HEK293T (cell line): ENCODE measurements at regions not wholly inside any gene's neighbourhood (a gene's known extent, or its start where the extent isn't known, plus 50 kb on each side); places are given as distances from the start of the nearest gene placed in this dataset.

Source experiments
- CTCF ChIA-PET: fragments of 350-600 bp; formaldehyde crosslinking; extraction: SDS; loops from one replicate; lab custom pipeline; 2021; ENCODE audit warnings: antibody characterized with exemption, inconsistent platforms; lab: Yijun Ruan, JAX
- POLR2A ChIA-PET: fragments of 350-600 bp; formaldehyde crosslinking; extraction: SDS; loops from one replicate; lab custom pipeline; 2020; ENCODE audit warnings: antibody characterized with exemption, inconsistent platforms; lab: Yijun Ruan, JAX
- DNase-seq: peaks from one replicate; pipeline ENCODE4 v3.0.0; 2012; ENCODE audit warnings: mixed read lengths; ENCODE audit errors: extremely low spot score
- ARNT ChIP-seq: fragments of 450-650 bp; IDR thresholded peaks from 2 replicates; pipeline ENCODE4 v1.6.1; 2017; ENCODE audit warnings: mild to moderate bottlenecking
- BHLHE40 ChIP-seq: fragments of 450-650 bp; IDR thresholded peaks from 2 replicates; pipeline ENCODE4 v1.6.1; 2016; ENCODE audit warnings: mild to moderate bottlenecking, moderate library complexity, borderline replicate concordance
- CTBP1 ChIP-seq: fragments of 450-650 bp; IDR thresholded peaks from 2 replicates; pipeline ENCODE4 v1.6.1; 2016; ENCODE audit warnings: borderline replicate concordance
- ELF4 ChIP-seq: fragments of 450-650 bp; IDR thresholded peaks from 2 replicates; pipeline ENCODE4 v1.6.1; 2017; ENCODE audit warnings: antibody characterized with exemption
- FOXA1 ChIP-seq: fragments of 450-650 bp; IDR thresholded peaks from 2 replicates; pipeline ENCODE4 v1.6.1; 2016; ENCODE audit warnings: mild to moderate bottlenecking
- FOXK2 ChIP-seq: fragments of 450-650 bp; IDR thresholded peaks from 2 replicates; pipeline ENCODE4 v1.6.1; 2016; ENCODE audit warnings: mild to moderate bottlenecking
- FOXM1 ChIP-seq: fragments of 450-650 bp; IDR thresholded peaks from 2 replicates; pipeline ENCODE4 v1.6.1; 2017; ENCODE audit warnings: mild to moderate bottlenecking, borderline replicate concordance
- HDGF ChIP-seq: fragments of 450-650 bp; IDR thresholded peaks from 2 replicates; pipeline ENCODE4 v1.6.1; 2017; ENCODE audit warnings: antibody characterized with exemption, borderline replicate concordance
- L3MBTL2 ChIP-seq: fragments of 450-650 bp; conservative IDR thresholded peaks from 2 replicates; pipeline ENCODE4 v1.6.1; 2016; ENCODE audit warnings: mild to moderate bottlenecking
- LEF1 ChIP-seq: fragments of 450-650 bp; IDR thresholded peaks from 2 replicates; pipeline ENCODE4 v1.6.1; 2017; ENCODE audit warnings: mild to moderate bottlenecking, borderline replicate concordance
- NFRKB ChIP-seq: fragments of 450-650 bp; IDR thresholded peaks from 2 replicates; pipeline ENCODE4 v1.6.1; 2016; ENCODE audit warnings: mild to moderate bottlenecking, moderate library complexity
- SP1 ChIP-seq: fragments of 450-650 bp; IDR thresholded peaks from 2 replicates; pipeline ENCODE4 v1.6.1; 2017
- SUZ12 ChIP-seq: fragments of 450-650 bp; IDR thresholded peaks from 2 replicates; pipeline ENCODE4 v1.6.1; 2016; ENCODE audit warnings: mild to moderate bottlenecking
- TARDBP ChIP-seq: fragments of 450-650 bp; IDR thresholded peaks from 2 replicates; pipeline ENCODE4 v1.6.1; 2016
- ZNF384 ChIP-seq: fragments of 450-650 bp; IDR thresholded peaks from 2 replicates; pipeline ENCODE4 v1.6.1; 2016
- TF ChIP-seq, protein P1 (sequence below): fragments of 450-650 bp; IDR thresholded peaks from 2 replicates; pipeline ENCODE4 v1.6.1; 2016

DNA sequence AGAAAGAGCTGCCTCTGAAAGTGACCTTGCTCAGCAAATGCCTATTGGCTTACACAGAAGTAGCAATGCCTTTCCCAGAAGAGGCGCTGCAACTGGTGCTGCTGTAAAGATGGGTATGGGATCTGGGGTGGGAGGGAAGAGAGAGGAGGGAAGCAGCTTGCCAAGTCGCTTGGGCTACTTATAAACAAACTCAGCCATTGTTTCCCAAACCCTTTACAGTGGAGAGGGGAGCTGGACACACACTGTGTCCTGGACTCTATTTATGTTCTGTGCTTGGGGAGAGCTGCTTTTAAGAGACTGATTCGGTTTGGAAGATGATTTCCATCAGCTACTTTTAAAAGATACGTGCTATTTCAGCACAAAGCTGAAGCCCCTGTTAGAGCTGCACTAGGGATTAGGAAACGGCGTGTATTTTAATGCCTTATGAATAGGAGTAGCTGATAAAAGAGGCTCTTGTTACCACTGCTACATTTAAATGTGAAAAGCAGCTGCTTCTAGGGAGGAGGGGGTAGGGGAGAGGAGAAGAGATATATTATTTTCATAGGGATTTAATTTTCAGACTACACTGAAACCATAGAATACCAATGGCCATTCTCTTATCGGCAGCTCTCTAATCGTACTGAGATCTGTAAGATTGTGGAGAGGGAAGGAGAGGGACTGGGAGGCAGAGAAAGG, 440.6 kb downstream of the MCTP2 start:
- DNase-seq = peak; percentile 65
- TF ChIP-seq ARNT = no peak
- TF ChIP-seq, protein P1, sequence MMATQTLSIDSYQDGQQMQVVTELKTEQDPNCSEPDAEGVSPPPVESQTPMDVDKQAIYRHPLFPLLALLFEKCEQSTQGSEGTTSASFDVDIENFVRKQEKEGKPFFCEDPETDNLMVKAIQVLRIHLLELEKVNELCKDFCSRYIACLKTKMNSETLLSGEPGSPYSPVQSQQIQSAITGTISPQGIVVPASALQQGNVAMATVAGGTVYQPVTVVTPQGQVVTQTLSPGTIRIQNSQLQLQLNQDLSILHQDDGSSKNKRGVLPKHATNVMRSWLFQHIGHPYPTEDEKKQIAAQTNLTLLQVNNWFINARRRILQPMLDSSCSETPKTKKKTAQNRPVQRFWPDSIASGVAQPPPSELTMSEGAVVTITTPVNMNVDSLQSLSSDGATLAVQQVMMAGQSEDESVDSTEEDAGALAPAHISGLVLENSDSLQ = no peak
- no peak for TF ChIP-seq FOXA1
- no peak for TF ChIP-seq ZNF384
- TF ChIP-seq HDGF = no peak
- TF ChIP-seq TARDBP = no peak
- no peak for TF ChIP-seq SP1
- no peak for TF ChIP-seq CTBP1
- no peak for TF ChIP-seq L3MBTL2
- TF ChIP-seq ELF4 = no peak
- TF ChIP-seq FOXK2 = no peak
- no peak for TF ChIP-seq NFRKB
- no peak for TF ChIP-seq LEF1
- no peak for TF ChIP-seq FOXM1
- no peak for TF ChIP-seq BHLHE40
- no peak for TF ChIP-seq SUZ12
- POLR2A ChIA-PET = interaction anchor here (0.9 kb wide), 1 partner anchor 121 kb away, joined by 3 read pairs; no protein-coding TSS in a partner anchor
- CTCF ChIA-PET = interaction anchor here (0.6 to 1.3 kb wide), 5 partner anchors 11 to 352 kb away, joined by 3 to 5 read pairs (median 3); no protein-coding TSS in a partner anchor

DNA sequence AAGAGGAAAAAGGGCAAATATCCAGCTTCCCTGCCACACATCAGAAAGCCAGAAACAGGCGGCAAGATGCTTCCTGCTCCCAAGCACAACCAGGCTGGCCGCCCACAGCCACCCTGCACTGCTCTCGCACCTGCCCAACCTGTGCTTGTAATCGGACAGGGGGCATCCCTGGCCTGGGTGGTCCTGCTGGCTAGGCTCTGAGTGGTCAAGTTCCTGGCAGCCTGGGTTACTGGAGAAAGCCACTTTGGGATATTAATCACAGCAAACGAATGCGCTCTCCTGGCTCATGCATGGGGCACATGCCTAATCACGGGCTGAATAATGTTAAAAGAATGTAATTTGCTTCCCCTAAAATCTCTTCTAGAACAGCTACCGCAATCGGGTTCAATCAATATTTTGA, 442.4 kb downstream of the MCTP2 start:
- no peak for TF ChIP-seq SP1
- TF ChIP-seq, protein P1 = no peak
- no peak for TF ChIP-seq TARDBP
- no peak for TF ChIP-seq ARNT
- no peak for TF ChIP-seq FOXK2
- TF ChIP-seq ZNF384 = no peak
- TF ChIP-seq FOXA1 = no peak
- TF ChIP-seq ELF4 = no peak
- no peak for TF ChIP-seq HDGF
- TF ChIP-seq FOXM1 = no peak
- TF ChIP-seq SUZ12 = no peak
- TF ChIP-seq L3MBTL2 = no peak
- TF ChIP-seq NFRKB = no peak
- TF ChIP-seq CTBP1 = no peak
- no peak for TF ChIP-seq LEF1
- POLR2A ChIA-PET = no interaction called here
- CTCF ChIA-PET = interaction anchor here (0.6 kb wide), 1 partner anchor 315 kb away, joined by 5 read pairs; no protein-coding TSS in a partner anchor
- no peak for DNase-seq

DNA sequence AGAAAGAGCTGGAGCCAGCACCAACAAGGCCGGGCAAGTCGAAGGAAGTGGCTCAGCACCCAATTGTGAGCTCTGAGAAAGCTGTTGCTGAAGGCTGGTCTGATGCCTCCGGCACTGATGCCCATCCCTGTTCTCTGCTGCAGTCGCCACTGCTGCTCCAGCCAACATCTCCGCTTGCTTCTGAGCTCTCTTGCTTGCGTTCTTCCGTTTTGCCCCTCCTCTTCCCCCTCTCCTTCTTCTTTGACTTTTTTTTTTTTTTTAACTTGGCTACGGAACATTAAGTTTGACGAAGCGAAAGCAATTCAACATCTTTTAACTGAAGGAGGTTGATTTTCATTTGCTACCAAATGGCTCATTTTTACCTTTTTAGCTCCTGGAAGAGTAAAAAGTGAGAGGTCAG, 442.9 kb downstream of the MCTP2 start:
- no peak for TF ChIP-seq ZNF384
- no peak for TF ChIP-seq L3MBTL2
- no peak for TF ChIP-seq BHLHE40
- DNase-seq = no peak
- POLR2A ChIA-PET = no interaction called here
- CTCF ChIA-PET = no interaction called here

DNA sequence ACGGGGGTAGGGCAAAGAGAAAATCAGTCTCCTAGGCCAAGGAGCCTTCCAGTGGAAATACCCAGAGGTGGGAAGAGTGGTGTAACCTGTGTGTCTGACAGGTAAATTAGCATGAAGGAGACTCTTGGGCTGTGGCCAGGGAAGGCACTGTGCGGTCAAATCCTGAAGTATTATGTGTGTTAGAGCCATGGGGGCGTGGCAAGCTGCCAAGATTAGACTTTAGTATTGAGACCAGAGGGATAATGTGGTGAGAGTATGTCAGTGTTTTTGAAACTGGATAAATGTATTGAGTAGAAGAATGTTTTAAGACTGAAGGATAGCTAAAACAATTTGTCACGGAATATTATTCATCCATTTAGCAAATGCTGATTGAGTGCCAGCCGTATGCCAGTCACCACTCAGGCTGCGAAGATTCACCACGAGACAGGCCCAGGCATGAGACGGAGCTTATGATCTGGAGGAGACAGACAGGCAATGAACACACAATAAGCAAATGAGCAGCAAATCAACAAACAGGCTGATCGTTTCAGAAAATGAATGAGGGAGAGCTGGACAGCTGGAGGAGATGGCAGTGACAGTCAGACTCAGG, 445.9 kb downstream of the MCTP2 start:
- TF ChIP-seq TARDBP = no peak
- TF ChIP-seq CTBP1 = no peak
- no peak for TF ChIP-seq HDGF
- TF ChIP-seq NFRKB = no peak
- TF ChIP-seq SP1 = no peak
- no peak for TF ChIP-seq L3MBTL2
- TF ChIP-seq, protein P1 = no peak
- TF ChIP-seq ARNT = no peak
- TF ChIP-seq FOXK2 = no peak
- TF ChIP-seq BHLHE40 = no peak
- no peak for TF ChIP-seq FOXM1
- no peak for TF ChIP-seq ZNF384
- TF ChIP-seq SUZ12 = no peak
- CTCF ChIA-PET = no interaction called here
- no peak for DNase-seq
- POLR2A ChIA-PET = no interaction called here

DNA sequence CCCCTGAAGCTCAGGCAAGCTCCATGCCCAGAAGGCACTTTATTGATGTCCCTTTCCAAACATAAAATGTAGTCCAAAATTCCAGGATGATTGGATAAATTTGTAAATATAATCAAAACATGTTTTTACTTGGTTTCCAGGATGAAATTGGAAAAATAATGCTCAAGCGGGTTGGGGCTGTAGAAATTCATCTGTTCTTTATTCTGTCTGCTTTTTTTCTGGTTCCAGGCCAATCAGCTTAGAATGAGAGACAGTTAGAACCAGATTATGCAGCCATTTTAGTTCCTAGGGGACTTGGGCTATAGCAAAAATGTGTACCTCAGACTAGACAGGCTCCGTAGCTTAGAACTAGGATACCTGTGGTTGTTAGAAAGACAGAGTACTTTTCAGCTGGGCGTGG, 450.8 kb downstream of the MCTP2 start:
- TF ChIP-seq NFRKB = no peak
- TF ChIP-seq, protein P1 = no peak
- no peak for TF ChIP-seq TARDBP
- no peak for TF ChIP-seq LEF1
- no peak for TF ChIP-seq FOXA1
- no peak for TF ChIP-seq SP1
- TF ChIP-seq FOXK2 = no peak
- no peak for TF ChIP-seq ZNF384
- no peak for TF ChIP-seq FOXM1
- no peak for TF ChIP-seq ARNT
- TF ChIP-seq BHLHE40 = no peak
- no peak for TF ChIP-seq L3MBTL2
- no peak for TF ChIP-seq ELF4
- TF ChIP-seq HDGF = no peak
- TF ChIP-seq SUZ12 = no peak
- TF ChIP-seq CTBP1 = no peak
- DNase-seq = no peak
- ChIA-PET POLR2A (no interaction called here), CTCF (no interaction called here)
